PC-9 (cell line): ENCODE measurements at regions not wholly inside any gene's neighbourhood (a gene's known extent, or its start where the extent isn't known, plus 50 kb on each side); places are given as distances from the start of the nearest gene placed in this dataset.
A peak's percentile ranks its signal among the peaks of the same experiment; 100 is the strongest.

Source experiments
- BruUV-seq: library from RNA; stranded (reverse); fragments of 400-500 nt; replicated peaks from 2 replicates; lab custom pipeline; 2021; lab: Mats Ljungman, UMichigan
- CTCF ChIA-PET: fragments of 300-600 bp; sonication (Branson Sonifier 250); formaldehyde crosslinking; loops from one replicate; lab custom pipeline; 2022; ENCODE audit warnings: antibody characterized with exemption; lab: Charles Lee
- POLR2A ChIA-PET: fragments of 300-600 bp; sonication (Branson Sonifier 250); formaldehyde crosslinking; loops from one replicate; lab custom pipeline; 2022; ENCODE audit warnings: antibody characterized with exemption; ENCODE audit not compliant: unreplicated experiment; lab: Charles Lee
- DNase-seq, 2 experiments: peaks; one replicate each; pipeline versions ENCODE4 v3.0.0 to v3.0.0-alpha.2; 2015 to 2022; ENCODE audit warnings: mixed read lengths in 1 of 2
- H2AFZ ChIP-seq: fragments of 200-600 bp; sonication (generic); 2 replicates; pipeline ENCODE4 v1.8.1; 2017; ENCODE audit warnings: antibody characterized with exemption
- H3F3A ChIP-seq: fragments of 200-600 bp; sonication (generic); 2 replicates; pipeline ENCODE4 v1.8.1; 2017; ENCODE audit warnings: antibody characterized with exemption, mild to moderate bottlenecking, low read depth; ENCODE audit not compliant: insufficient read depth
- H3K27ac ChIP-seq: fragments of 200-600 bp; sonication (generic); 2 replicates; pipeline ENCODE4 v1.6.1; 2016; ENCODE audit warnings: mixed run types
- H3K27me3 ChIP-seq: fragments of 200-600 bp; sonication (generic); 2 replicates; pipeline ENCODE4 v1.6.1; 2016; ENCODE audit warnings: low read depth, mixed run types; ENCODE audit not compliant: insufficient read depth
- H3K36me3 ChIP-seq: fragments of 200-600 bp; sonication (generic); 2 replicates; pipeline ENCODE4 v1.6.1; 2016; ENCODE audit warnings: low read depth, mixed run types
- H3K4me1 ChIP-seq: fragments of 200-600 bp; sonication (generic); replicated peaks from 2 replicates; pipeline ENCODE4 v1.6.1; 2016; ENCODE audit warnings: mixed run types; ENCODE audit not compliant: insufficient read depth
- H3K4me2 ChIP-seq: fragments of 200-600 bp; sonication (generic); 2 replicates; pipeline ENCODE4 v1.6.1; 2017; ENCODE audit warnings: mixed run types
- H3K4me3 ChIP-seq: fragments of 200-600 bp; sonication (generic); 2 replicates; pipeline ENCODE4 v1.6.1; 2016; ENCODE audit warnings: mixed run types
- H3K79me2 ChIP-seq: fragments of 200-600 bp; sonication (generic); 2 replicates; pipeline ENCODE4 v1.6.1; 2017; ENCODE audit warnings: low read depth, mixed run types
- H3K9me2 ChIP-seq: fragments of 200-600 bp; sonication (generic); 2 replicates; pipeline ENCODE4 v1.8.1; 2017; ENCODE audit warnings: mild to moderate bottlenecking; ENCODE audit not compliant: insufficient read depth
- H3K9me3 ChIP-seq: fragments of 200-600 bp; sonication (generic); 2 replicates; pipeline ENCODE4 v1.8.1; 2016; ENCODE audit warnings: low read depth; ENCODE audit not compliant: insufficient read depth
- H4K20me1 ChIP-seq: fragments of 200-600 bp; sonication (generic); 2 replicates; pipeline ENCODE4 v1.8.1; 2017; ENCODE audit not compliant: insufficient read depth
- EZH2 ChIP-seq: fragments of 200-600 bp; sonication (generic); IDR thresholded peaks from 2 replicates; pipeline ENCODE4 v1.8.0; 2017; ENCODE audit warnings: antibody characterized with exemption, low read depth
- intact Hi-C: fragments of 100-400 bp; cut with micrococcal nuclease; formaldehyde crosslinking; loops from one replicate; pipeline ENCODE4 v1.10.0; 2022; ENCODE audit not compliant: unreplicated experiment
- TF ChIP-seq, protein P1 (sequence below): fragments of 200-600 bp; sonication (generic); conservative IDR thresholded peaks from 2 replicates; pipeline ENCODE4 v1.6.1; 2017; ENCODE audit warnings: mixed run types, antibody characterized with exemption, mild to moderate bottlenecking, moderate library complexity

DNA sequence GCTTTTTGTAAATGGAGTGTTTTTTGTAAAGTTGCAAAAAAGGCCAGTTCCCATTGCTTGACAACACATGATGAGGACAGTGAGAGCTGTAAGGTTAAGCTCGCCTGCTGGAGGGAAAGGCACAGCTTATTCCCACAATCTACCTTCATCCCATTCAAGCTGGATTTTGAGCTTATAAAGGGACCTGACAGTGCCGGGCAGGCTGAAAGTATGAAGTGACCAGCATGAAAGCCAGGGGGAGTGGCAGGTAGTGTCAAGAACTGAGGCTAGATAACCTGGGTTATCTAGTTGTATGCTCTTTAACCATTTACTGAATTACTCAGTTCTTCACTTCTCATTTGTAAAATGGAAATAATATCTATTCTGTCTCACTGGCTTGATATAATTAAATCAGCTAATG lies 52.3 kb upstream of the KPNA4 start:
- POLR2A ChIA-PET, result no interaction called here
- Histone ChIP-seq H3K9me2 (no peaks in the 10 kb centered on the region), H3K4me2 (no peak overlapping the region), H3F3A (peaks cover 5% of the 10 kb centered on the region; the same call in 1 of the 2 replicates), H3K79me2 (no peaks in the 10 kb centered on the region), H3K36me3 (no peaks in the 10 kb centered on the region), H4K20me1 (no peaks in the 10 kb centered on the region), H2AFZ (no peak overlapping the region; the same call in 1 of the 2 replicates), H3K4me1 (peaks cover 30% of the 10 kb centered on the region), H3K9me3 (0 out of 2 replicates have a peak, but pooled peaks cover 4% of the 10 kb centered on the region), H3K27me3 (no peaks in the 10 kb centered on the region), H3K4me3 (no peak overlapping the region), H3K27ac (no peak overlapping the region)
- DNase-seq, result no peak
- TF ChIP-seq, protein P1, sequence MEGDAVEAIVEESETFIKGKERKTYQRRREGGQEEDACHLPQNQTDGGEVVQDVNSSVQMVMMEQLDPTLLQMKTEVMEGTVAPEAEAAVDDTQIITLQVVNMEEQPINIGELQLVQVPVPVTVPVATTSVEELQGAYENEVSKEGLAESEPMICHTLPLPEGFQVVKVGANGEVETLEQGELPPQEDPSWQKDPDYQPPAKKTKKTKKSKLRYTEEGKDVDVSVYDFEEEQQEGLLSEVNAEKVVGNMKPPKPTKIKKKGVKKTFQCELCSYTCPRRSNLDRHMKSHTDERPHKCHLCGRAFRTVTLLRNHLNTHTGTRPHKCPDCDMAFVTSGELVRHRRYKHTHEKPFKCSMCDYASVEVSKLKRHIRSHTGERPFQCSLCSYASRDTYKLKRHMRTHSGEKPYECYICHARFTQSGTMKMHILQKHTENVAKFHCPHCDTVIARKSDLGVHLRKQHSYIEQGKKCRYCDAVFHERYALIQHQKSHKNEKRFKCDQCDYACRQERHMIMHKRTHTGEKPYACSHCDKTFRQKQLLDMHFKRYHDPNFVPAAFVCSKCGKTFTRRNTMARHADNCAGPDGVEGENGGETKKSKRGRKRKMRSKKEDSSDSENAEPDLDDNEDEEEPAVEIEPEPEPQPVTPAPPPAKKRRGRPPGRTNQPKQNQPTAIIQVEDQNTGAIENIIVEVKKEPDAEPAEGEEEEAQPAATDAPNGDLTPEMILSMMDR, result no peak
- no peak for TF ChIP-seq EZH2
- BruUV-seq, result no TSS peak
- intact Hi-C loops, result no loop called here
- CTCF ChIA-PET, result interaction anchor here (0.6 kb wide), 1 partner anchor 65 kb away, joined by 3 read pairs; no protein-coding TSS in a partner anchor

DNA sequence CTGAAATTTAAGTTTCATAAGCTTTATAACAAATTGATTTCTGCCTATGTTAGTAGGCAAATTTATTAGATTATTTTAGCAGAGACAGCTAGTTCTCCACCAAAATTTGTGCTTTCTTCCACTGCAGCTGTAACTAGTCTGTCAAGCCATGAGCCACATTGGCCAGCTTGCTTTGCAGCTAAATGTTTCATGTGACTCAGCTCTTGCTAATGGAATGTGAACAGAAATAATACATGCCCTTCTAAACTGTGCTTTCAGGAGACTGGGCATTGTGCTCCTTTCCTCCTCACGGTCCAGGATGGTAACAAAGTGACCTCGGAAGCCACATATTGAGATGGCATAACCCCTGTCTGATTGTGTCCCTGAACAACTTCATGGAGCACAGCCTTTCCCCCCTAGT lies 51.3 kb upstream of the KPNA4 start:
- Histone ChIP-seq H4K20me1 (no peaks in the 10 kb centered on the region), H3K4me1 (peaks cover 30% of the 10 kb centered on the region), H2AFZ (peak overlapping the region; percentile 55), H3K27me3 (no peaks in the 10 kb centered on the region), H3K4me2 (no peak overlapping the region), H3K9me3 (0 out of 2 replicates have a peak, but pooled peaks cover 4% of the 10 kb centered on the region), H3K79me2 (no peaks in the 10 kb centered on the region), H3K36me3 (no peaks in the 10 kb centered on the region), H3F3A (0 out of 2 replicates have a peak, but pooled peaks cover 5% of the 10 kb centered on the region), H3K27ac (no peak overlapping the region), H3K4me3 (no peak overlapping the region), H3K9me2 (no peaks in the 10 kb centered on the region)
- TF ChIP-seq, protein P1, result no peak
- no peak for TF ChIP-seq EZH2
- ChIA-PET CTCF (interaction anchor here (0.6 kb wide), 1 partner anchor 130 kb away, joined by 4 read pairs; no protein-coding TSS in a partner anchor), POLR2A (interaction anchor here (0.5 to 0.7 kb wide), 2 partner anchors 48 to 872 kb away, joined by 3 to 5 read pairs; no protein-coding TSS in a partner anchor)
- no TSS peak for BruUV-seq
- DNase-seq, result peak; percentile 14 to 41
- intact Hi-C loops, result no loop called here

- Histone ChIP-seq H3K79me2 (no peaks in the 10 kb centered on the region), H3K9me2 (no peaks in the 10 kb centered on the region), H3F3A (0 out of 2 replicates have a peak, but pooled peaks cover 5% of the 10 kb centered on the region), H3K36me3 (no peaks in the 10 kb centered on the region), H3K27ac (no peak overlapping the region), H2AFZ (no peak overlapping the region), H3K4me2 (no peak overlapping the region), H3K4me1 (peaks cover 30% of the 10 kb centered on the region), H3K9me3 (peaks cover 4% of the 10 kb centered on the region; the same call in 1 of the 2 replicates), H4K20me1 (no peaks in the 10 kb centered on the region), H3K4me3 (no peak overlapping the region), H3K27me3 (no peaks in the 10 kb centered on the region)
- ChIA-PET POLR2A (interaction anchor here (0.5 to 1.1 kb wide), 3 partner anchors 47 to 872 kb away, joined by 3 to 6 read pairs (median 5); partner anchors contain the start of gene ARL14), CTCF (interaction anchor here (0.6 kb wide), 1 partner anchor 129 kb away, joined by 4 read pairs; no protein-coding TSS in a partner anchor)
- no peak for TF ChIP-seq EZH2
- TF ChIP-seq, protein P1, result no peak
- no peak for DNase-seq
- intact Hi-C loops, result no loop called here
- BruUV-seq, result no TSS peak
Measured at GRCh38 chr3:160616311-160616710, 50.9 kb upstream of the KPNA4 start.
